HepG2 (cell line): ENCODE measurements at regions not wholly inside any gene's neighbourhood (a gene's known extent, or its start where the extent isn't known, plus 50 kb on each side); places are given as distances from the start of the nearest gene placed in this dataset.

Experiments
- ATAC-seq: fragments of 200-7000 bp; cut with Tn5 transposase; 3 replicates; pipeline ENCODE4 v1.9.1; 2020; ENCODE audit warnings: mild to moderate bottlenecking, moderate library complexity
- BruUV-seq: library from RNA; stranded (reverse); fragments of 400-500 nt; replicated peaks from 2 replicates; lab custom pipeline; 2021; lab: Mats Ljungman, UMichigan
- CTCF ChIA-PET: fragments of 300-600 bp; formaldehyde crosslinking; extraction: SDS; loops from one replicate; lab custom pipeline; 2021; ENCODE audit warnings: low total read pairs, inconsistent platforms, low intra/inter-chr PET ratio; lab: Yijun Ruan, JAX
- POLR2A ChIA-PET: fragments of 350-600 bp; sonication (Branson Sonifier 250); formaldehyde crosslinking; loops from one replicate; lab custom pipeline; 2020; ENCODE audit warnings: antibody characterized with exemption, inconsistent platforms; lab: Yijun Ruan, JAX
- DNase-seq: peaks from one replicate; pipeline ENCODE4 v3.0.0-alpha.2; 2015; ENCODE audit warnings: low spot score
- FAIRE-seq: peaks from 3 replicates; lab custom pipeline; 2011; peaks lifted over from hg19 to GRCh38; lab: Jason Lieb, UNC
- H2AFZ ChIP-seq: one replicate; pipeline ENCODE4 v1.6.1; 2011; ENCODE audit warnings: low read length, inconsistent platforms
- H3K27ac ChIP-seq: fragments of 300-600 bp; 3 replicates; pipeline ENCODE4 v1.8.0; 2011; ENCODE audit warnings: mixed run types, mild to moderate bottlenecking, mixed read lengths, low read length, inconsistent platforms; ENCODE audit not compliant: insufficient read depth; ENCODE audit errors: extremely low read length
- H3K27me3 ChIP-seq, 2 experiments: fragments of 200-600 bp in 1 of 2; 2 replicates in 1 of 2; 3 replicates in 1 of 2; pipeline versions ENCODE4 v1.6.0 to v1.8.0; 2011; ENCODE audit warnings: low read length in 2 of 2, mild to moderate bottlenecking in 2 of 2, moderate library complexity in 2 of 2, inconsistent platforms in 1 of 2; ENCODE audit not compliant: insufficient read depth in 2 of 2, control insufficient read depth in 1 of 2
- H3K36me3 ChIP-seq, 2 experiments: fragments of 200-600 bp in 1 of 2; replicated peaks in 1 of 2; 2 replicates in 1 of 2; 3 replicates in 1 of 2; pipeline versions ENCODE4 v1.5.1 to v1.8.0; 2011; ENCODE audit warnings: low read length in 2 of 2, inconsistent platforms in 1 of 2; ENCODE audit not compliant: insufficient read depth in 2 of 2, control insufficient read depth in 1 of 2
- H3K4me1 ChIP-seq: 2 replicates; pipeline ENCODE4 v1.5.1; 2012; ENCODE audit warnings: low read length, inconsistent platforms; ENCODE audit not compliant: insufficient read depth
- H3K4me2 ChIP-seq: 2 replicates; pipeline ENCODE4 v1.6.0; 2011; ENCODE audit warnings: low read depth, low read length, inconsistent platforms
- H3K4me3 ChIP-seq, 3 experiments: fragments of 200-600 bp in 1 of 3; sonication (generic), shearing (Covaris generic) in 1 of 3; replicated peaks in 1 of 3; 2 replicates each; pipeline ENCODE4 v1.5.1; 2011 to 2016; ENCODE audit warnings: low read length in 3 of 3, inconsistent platforms in 2 of 3, low read depth in 2 of 3, mild to moderate bottlenecking in 2 of 3, control low read depth in 1 of 3, mixed read lengths in 1 of 3; ENCODE audit not compliant: insufficient read depth in 1 of 3
- H3K79me2 ChIP-seq: one replicate; pipeline ENCODE4 v1.6.1; 2011; ENCODE audit warnings: low read length, inconsistent platforms; ENCODE audit not compliant: insufficient read depth
- H3K9ac ChIP-seq: 2 replicates; pipeline ENCODE4 v1.6.0; 2011; ENCODE audit warnings: mild to moderate bottlenecking, low read depth, low read length, inconsistent platforms; ENCODE audit not compliant: insufficient read depth
- H3K9me3 ChIP-seq: 2 replicates; pipeline ENCODE4 v1.5.1; 2012; ENCODE audit warnings: mild to moderate bottlenecking, low read length
- H4K20me1 ChIP-seq: 2 replicates; pipeline ENCODE4 v1.6.0; 2011; ENCODE audit warnings: inconsistent platforms, mild to moderate bottlenecking, low read length, moderate library complexity; ENCODE audit not compliant: insufficient read depth
- CHD4 ChIP-seq: fragments of 200-600 bp; sonication (generic); IDR thresholded peaks from 2 replicates; pipeline ENCODE4 v1.7.0; 2017; ENCODE audit warnings: mild to moderate bottlenecking, low read length, borderline replicate concordance
- HMG20A ChIP-seq: IDR thresholded peaks from 2 replicates; pipeline ENCODE4 v1.6.1; 2016; ENCODE audit warnings: borderline replicate concordance
- MAFF ChIP-seq: IDR thresholded peaks from 2 replicates; pipeline ENCODE4 v1.6.1; 2011; ENCODE audit warnings: low read depth, low read length, improper control_type of control experiment
- NFYB ChIP-seq: sonication (generic); formaldehyde crosslinking; IDR thresholded peaks from 2 replicates; pipeline ENCODE4 v1.4.0; 2020; ENCODE audit warnings: missing genetic modification reagents
- RBM22 ChIP-seq: fragments of 200-400 bp; formaldehyde crosslinking; optimal IDR thresholded peaks from 2 replicates; pipeline ENCODE3; 2017; ENCODE audit warnings: mild to moderate bottlenecking, low read length, moderate library complexity
- SIN3B ChIP-seq: fragments of 150-350 bp; IDR thresholded peaks from 2 replicates; pipeline ENCODE4 v1.6.1; 2014; ENCODE audit warnings: low read length
- SYNCRIP ChIP-seq: fragments of 200-400 bp; formaldehyde crosslinking; IDR thresholded peaks from 2 replicates; pipeline ENCODE4 v1.6.1; 2018; ENCODE audit warnings: mild to moderate bottlenecking, low read depth, low read length; ENCODE audit not compliant: insufficient read depth
- ZMYM2 ChIP-seq: sonication (generic); formaldehyde crosslinking; IDR thresholded peaks from 2 replicates; pipeline ENCODE4 v1.8.0; 2022; ENCODE audit warnings: mild to moderate bottlenecking, missing genetic modification reagents
- ZSCAN12 ChIP-seq: sonication (generic); formaldehyde crosslinking; IDR thresholded peaks from 2 replicates; pipeline ENCODE4 v1.9.0; 2021; ENCODE audit warnings: mild to moderate bottlenecking, missing genetic modification reagents
- WGBS: methylation state at CpG from one replicate; pipeline ENCODE4 v1.1.6; 2017; ENCODE audit warnings: low lambda C conversion rate; 5-methylcytosine and 5-hydroxymethylcytosine counted together
- in situ Hi-C: cut with HindIII; loops from 2 replicates; pipeline ENCODE4 v1.10.0; 2017; ENCODE audit warnings: low pct_unique_long_range_greater_than_20kb; ENCODE audit not compliant: extremely low pct_ligation_motif_present
- intact Hi-C: fragments of 100-400 bp; cut with micrococcal nuclease; formaldehyde crosslinking; loops from one replicate; pipeline ENCODE4 v1.10.0; 2022; ENCODE audit not compliant: unreplicated experiment
- TF ChIP-seq, protein P1 (sequence below): sonication (generic); formaldehyde crosslinking; IDR thresholded peaks from 2 replicates; pipeline ENCODE4 v1.5.0; 2020; ENCODE audit warnings: mild to moderate bottlenecking, missing genetic modification reagents
- TF ChIP-seq, protein P2 (sequence below): IDR thresholded peaks from 2 replicates; pipeline ENCODE4 v1.6.1; 2016

DNA sequence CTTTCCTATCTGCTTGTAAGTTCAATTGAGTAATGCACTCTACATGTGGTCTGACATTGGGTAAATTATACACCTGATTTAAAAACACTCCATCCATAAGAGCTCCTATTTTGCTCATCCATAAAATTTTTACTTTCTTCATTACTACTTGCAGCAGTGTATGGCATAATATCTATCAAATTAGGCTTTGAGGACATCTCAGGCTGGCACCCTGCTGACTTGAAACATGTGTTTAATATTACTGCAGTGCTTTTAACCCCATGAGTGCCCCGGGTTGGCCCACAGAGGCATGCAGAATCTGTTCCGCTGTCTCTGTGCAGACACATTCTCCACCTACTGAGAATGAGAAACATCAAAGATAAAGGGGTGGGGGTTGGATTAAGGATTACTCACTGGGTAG lies 249.9 kb upstream of the DNAJC19 start:
- H3K4me3 ChIP-seq, result no peak overlapping the region
- ATAC-seq (no peak), FAIRE-seq (no peak)
- no peaks in the 10 kb centered on the region for H3K4me1 ChIP-seq
- no peaks in the 10 kb centered on the region for H3K79me2 ChIP-seq
- 35% methylated on average over 2 of the region's 2 CpGs for whole genome bisulfite sequencing
- no peak overlapping the region for H3K27ac ChIP-seq
- no peaks in the 10 kb centered on the region for H4K20me1 ChIP-seq
- H2AFZ ChIP-seq, result no peak overlapping the region
- H3K9ac ChIP-seq, result no peak overlapping the region
- no peaks in the 10 kb centered on the region for H3K27me3 ChIP-seq
- no peaks in the 10 kb centered on the region for H3K36me3 ChIP-seq
- CTCF ChIA-PET, result no interaction called here
- in situ Hi-C loops, result no loop called here
- no peaks in the 10 kb centered on the region for H3K9me3 ChIP-seq
- no TSS peak for BruUV-seq
- intact Hi-C loops, result no loop called here
- POLR2A ChIA-PET, result no interaction called here
- TF ChIP-seq SIN3B, result no peak
- no peak for TF ChIP-seq MAFF
- TF ChIP-seq CHD4, result no peak
- TF ChIP-seq, protein P1, sequence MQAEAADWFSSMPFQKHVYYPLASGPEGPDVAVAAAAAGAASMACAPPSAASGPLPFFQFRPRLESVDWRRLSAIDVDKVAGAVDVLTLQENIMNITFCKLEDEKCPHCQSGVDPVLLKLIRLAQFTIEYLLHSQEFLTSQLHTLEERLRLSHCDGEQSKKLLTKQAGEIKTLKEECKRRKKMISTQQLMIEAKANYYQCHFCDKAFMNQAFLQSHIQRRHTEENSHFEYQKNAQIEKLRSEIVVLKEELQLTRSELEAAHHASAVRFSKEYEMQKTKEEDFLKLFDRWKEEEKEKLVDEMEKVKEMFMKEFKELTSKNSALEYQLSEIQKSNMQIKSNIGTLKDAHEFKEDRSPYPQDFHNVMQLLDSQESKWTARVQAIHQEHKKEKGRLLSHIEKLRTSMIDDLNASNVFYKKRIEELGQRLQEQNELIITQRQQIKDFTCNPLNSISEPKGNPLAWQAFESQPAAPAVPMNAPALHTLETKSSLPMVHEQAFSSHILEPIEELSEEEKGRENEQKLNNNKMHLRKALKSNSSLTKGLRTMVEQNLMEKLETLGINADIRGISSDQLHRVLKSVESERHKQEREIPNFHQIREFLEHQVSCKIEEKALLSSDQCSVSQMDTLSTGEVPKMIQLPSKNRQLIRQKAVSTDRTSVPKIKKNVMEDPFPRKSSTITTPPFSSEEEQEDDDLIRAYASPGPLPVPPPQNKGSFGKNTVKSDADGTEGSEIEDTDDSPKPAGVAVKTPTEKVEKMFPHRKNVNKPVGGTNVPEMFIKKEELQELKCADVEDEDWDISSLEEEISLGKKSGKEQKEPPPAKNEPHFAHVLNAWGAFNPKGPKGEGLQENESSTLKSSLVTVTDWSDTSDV, result no peak
- TF ChIP-seq RBM22, result no peak
- no peak for TF ChIP-seq HMG20A
- no peak for TF ChIP-seq ZMYM2 (CRISPR knock-in tag)
- TF ChIP-seq SYNCRIP, result no peak
- no peak for TF ChIP-seq ZSCAN12
- TF ChIP-seq, protein P2, sequence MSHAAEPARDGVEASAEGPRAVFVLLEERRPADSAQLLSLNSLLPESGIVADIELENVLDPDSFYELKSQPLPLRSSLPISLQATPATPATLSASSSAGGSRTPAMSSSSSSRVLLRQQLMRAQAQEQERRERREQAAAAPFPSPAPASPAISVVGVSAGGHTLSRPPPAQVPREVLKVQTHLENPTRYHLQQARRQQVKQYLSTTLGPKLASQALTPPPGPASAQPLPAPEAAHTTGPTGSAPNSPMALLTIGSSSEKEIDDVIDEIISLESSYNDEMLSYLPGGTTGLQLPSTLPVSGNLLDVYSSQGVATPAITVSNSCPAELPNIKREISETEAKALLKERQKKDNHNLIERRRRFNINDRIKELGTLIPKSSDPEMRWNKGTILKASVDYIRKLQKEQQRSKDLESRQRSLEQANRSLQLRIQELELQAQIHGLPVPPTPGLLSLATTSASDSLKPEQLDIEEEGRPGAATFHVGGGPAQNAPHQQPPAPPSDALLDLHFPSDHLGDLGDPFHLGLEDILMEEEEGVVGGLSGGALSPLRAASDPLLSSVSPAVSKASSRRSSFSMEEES (CRISPR knock-in tag), result no peak
- no peak for TF ChIP-seq NFYB (CRISPR knock-in tag)
- TF ChIP-seq, all 625 proteins: peak for 0
- no peak for DNase-seq
- no peak overlapping the region for H3K4me2 ChIP-seq
